Lower lobe of right lung (tissue), 2 donors: ENCODE measurements at regions not wholly inside any gene's neighbourhood (a gene's known extent, or its start where the extent isn't known, plus 50 kb on each side); places are given as distances from the start of the nearest gene placed in this dataset.

Experiments
- ATAC-seq, 2 donors: fragments of 200-7000 bp; cut with Tn5 transposase; one replicate each; pipeline ENCODE4 v1.9.1; 2020 to 2022; ENCODE audit warnings: mild to moderate bottlenecking in 2 of 2, moderate library complexity in 2 of 2
- DNase-seq: peaks from one replicate; pipeline ENCODE4 v3.0.0-alpha.2; 2020
- H3K27ac ChIP-seq: fragments of 200-600 bp; one replicate; pipeline ENCODE4 v1.8.0; 2022
- H3K27me3 ChIP-seq: fragments of 200-600 bp; one replicate; pipeline ENCODE4 v1.8.0; 2022; ENCODE audit warnings: low read depth
- H3K36me3 ChIP-seq: fragments of 200-600 bp; one replicate; pipeline ENCODE4 v1.8.0; 2022; ENCODE audit warnings: mild to moderate bottlenecking
- H3K4me1 ChIP-seq: fragments of 200-600 bp; one replicate; pipeline ENCODE4 v1.8.0; 2022
- H3K4me3 ChIP-seq: fragments of 200-600 bp; one replicate; pipeline ENCODE4 v1.8.0; 2022; ENCODE audit warnings: mild to moderate bottlenecking
- H3K9me3 ChIP-seq: fragments of 200-600 bp; one replicate; pipeline ENCODE4 v1.8.0; 2022
- intact Hi-C: fragments of 100-400 bp; cut with DNase I; formaldehyde crosslinking; loops from one replicate; pipeline ENCODE4 v1.11.0; 2022
- TF ChIP-seq, protein P1 (sequence below): fragments of 200-600 bp; IDR thresholded peaks from one replicate; pipeline ENCODE4 v1.8.0; 2022; ENCODE audit warnings: antibody characterized with exemption, mild to moderate bottlenecking
- donor health status: DM: no; HTN: yes; CAD: no; lungs with severe emphysema.

DNA sequence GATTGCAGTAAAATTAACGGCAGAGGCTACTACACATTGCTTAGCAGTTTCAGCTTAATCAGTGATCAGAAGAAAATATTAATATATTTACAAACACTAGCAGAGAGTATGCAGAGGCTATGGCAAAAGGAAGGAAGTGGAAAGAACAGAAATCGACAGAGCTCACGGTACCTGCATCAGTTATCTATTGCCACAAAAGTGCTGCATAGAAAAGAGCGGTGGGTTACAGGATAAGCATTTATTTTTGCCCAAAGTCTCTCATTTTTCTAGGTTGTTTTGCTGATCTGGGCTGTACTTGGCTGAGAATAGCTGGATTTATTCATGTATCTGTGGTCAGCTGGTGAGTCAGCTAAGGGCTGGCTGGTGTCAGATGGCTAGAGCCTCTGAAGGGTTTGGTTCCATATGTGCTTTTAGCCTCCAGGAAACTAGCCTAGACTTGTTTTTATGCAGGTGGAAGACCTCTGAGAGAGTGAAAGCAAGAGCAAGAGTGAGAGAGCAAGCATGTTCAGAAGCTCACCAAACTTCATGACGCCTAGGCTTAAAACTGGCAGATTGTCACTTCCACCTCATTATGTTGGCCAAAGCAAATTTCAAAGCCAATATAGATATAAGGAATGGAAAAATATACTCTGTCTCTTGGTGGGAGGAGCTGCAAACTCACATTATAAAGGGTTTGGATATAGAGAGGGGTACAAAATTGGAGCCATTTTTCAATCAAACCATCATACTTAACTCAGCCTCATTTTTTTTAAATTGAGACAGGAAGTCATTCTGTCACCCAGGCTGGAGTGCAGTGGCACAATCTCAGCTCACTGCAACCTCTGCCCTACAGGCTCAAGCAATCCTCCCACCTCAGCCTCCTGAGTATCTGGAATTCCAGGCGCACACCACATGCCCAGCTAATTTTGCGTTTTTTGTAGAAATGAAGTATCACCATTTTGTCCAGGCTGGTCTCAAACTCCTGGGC is 153.2 kb upstream of the RPL34 start:
- ATAC-seq = no peak
- intact Hi-C loops = no loop called here

DNA sequence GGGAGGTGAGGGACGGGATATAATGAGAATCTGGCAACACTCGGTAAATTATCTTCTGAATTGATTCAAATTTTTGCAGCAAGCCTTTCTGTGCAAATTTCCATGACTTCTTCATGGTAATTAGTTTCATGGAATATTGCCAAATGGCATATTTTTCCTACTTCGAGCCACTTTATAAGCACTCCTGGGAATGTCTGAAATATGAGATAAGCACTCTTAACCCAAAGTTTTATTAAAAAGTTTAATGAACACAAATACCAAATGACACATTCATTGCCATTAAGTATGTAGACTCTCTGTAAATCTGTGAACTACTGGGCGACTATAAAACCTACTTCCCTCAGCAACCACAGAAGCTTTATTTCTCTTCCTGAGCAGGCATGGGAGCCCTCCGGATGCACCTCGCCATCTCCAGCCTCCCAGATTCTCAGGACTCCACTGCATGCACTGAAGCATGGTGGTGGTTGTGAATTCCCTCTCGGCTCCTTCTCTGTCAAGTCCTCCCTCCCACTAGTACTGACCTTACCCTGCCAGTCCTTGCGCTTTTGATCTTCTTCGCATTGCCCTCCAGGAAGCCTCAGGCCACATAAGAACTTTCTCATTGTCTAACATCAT is 154.4 kb upstream of the RPL34 start:
- H3K27me3 ChIP-seq = no peaks in the 10 kb centered on the region
- intact Hi-C loops = no loop called here
- H3K27ac ChIP-seq = no peak overlapping the region
- DNase-seq = no peak
- no peaks in the 10 kb centered on the region for H3K9me3 ChIP-seq
- TF ChIP-seq, protein P1, sequence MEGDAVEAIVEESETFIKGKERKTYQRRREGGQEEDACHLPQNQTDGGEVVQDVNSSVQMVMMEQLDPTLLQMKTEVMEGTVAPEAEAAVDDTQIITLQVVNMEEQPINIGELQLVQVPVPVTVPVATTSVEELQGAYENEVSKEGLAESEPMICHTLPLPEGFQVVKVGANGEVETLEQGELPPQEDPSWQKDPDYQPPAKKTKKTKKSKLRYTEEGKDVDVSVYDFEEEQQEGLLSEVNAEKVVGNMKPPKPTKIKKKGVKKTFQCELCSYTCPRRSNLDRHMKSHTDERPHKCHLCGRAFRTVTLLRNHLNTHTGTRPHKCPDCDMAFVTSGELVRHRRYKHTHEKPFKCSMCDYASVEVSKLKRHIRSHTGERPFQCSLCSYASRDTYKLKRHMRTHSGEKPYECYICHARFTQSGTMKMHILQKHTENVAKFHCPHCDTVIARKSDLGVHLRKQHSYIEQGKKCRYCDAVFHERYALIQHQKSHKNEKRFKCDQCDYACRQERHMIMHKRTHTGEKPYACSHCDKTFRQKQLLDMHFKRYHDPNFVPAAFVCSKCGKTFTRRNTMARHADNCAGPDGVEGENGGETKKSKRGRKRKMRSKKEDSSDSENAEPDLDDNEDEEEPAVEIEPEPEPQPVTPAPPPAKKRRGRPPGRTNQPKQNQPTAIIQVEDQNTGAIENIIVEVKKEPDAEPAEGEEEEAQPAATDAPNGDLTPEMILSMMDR = no peak
- no peak overlapping the region for H3K4me3 ChIP-seq
- no peaks in the 10 kb centered on the region for H3K4me1 ChIP-seq
- ATAC-seq = no peak
- H3K36me3 ChIP-seq = no peaks in the 10 kb centered on the region

More for the DNA sequence above, 153.2 kb upstream of the RPL34 start:
- H3K4me1 ChIP-seq = no peaks in the 10 kb centered on the region
- H3K27me3 ChIP-seq = no peaks in the 10 kb centered on the region
- H3K4me3 ChIP-seq = no peak overlapping the region
- no peak for DNase-seq
- no peaks in the 10 kb centered on the region for H3K9me3 ChIP-seq
- no peak overlapping the region for H3K27ac ChIP-seq
- H3K36me3 ChIP-seq = no peaks in the 10 kb centered on the region
- TF ChIP-seq, protein P1 = no peak

DNA sequence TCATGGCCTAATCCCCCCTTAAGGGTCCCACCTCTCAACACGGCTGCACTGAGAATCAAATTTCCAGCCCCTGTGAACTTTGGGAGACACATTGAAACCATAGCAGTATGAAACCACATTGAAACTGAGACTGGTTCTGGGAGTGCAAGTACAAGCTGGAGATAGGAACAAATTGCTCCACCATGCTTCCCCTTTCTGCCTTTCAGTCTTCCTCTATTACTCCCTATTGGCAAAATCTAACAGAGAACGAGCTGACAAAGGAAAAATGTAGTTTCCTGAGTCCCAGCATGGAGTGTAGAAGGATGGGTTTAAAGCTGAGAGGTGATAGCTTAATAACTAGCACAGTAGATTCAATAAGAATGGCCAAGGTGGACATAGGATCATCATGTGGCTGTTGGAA is 161.7 kb upstream of the RPL34 start:
- TF ChIP-seq, protein P1 = no peak

DNA sequence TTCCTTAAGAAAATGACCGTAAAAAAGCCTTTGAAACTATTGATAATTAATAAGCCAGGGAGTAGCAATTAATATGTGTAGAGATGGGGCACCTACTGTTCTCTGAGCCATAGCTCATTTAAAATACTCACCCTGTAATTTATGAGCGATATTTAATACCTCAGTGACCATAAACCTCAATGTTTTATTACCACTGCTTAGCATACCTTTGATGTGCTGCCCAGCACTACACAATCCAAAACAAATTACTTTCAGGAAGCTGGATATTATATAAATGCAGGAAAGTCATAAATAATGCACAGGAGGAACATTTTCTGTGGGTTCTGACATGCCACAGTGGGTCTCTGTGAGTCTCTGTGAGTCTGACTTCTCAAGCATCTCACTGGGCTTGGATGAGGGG is 166.1 kb upstream of the RPL34 start:
- TF ChIP-seq, protein P1 = no peak
- Histone ChIP-seq H3K27ac (no peak overlapping the region), H3K4me1 (no peaks in the 10 kb centered on the region), H3K27me3 (no peaks in the 10 kb centered on the region), H3K36me3 (no peaks in the 10 kb centered on the region), H3K9me3 (no peaks in the 10 kb centered on the region), H3K4me3 (no peak overlapping the region)
- intact Hi-C loops = no loop called here
- DNase-seq = no peak
- ATAC-seq = no peak

More for the DNA sequence above, 161.7 kb upstream of the RPL34 start:
- Histone ChIP-seq H3K4me3 (no peak overlapping the region), H3K9me3 (no peaks in the 10 kb centered on the region), H3K4me1 (no peaks in the 10 kb centered on the region), H3K27me3 (no peaks in the 10 kb centered on the region), H3K27ac (no peak overlapping the region), H3K36me3 (no peaks in the 10 kb centered on the region)
- DNase-seq (no peak), ATAC-seq (peak in 1 of 2 donors; percentile 31)
- intact Hi-C loops = no loop called here

DNA sequence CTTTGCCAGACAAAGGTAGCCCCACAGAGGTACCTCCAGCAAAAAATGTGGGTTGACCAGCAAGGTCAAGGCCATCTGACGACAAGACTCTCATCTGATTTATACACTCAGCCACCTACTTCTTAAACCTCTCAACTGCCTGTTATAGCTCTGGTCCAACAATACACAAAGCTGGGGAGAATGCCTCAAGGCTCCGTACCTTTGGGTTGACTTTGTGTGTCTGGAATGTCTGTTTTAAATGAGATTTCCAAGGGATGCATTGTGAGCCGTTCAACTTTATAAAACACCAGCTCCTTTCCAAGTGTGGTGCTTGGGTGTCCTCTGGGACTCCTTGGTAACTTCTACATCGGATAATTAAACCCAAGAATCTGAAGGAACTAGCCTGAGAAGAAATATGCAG is 167.0 kb upstream of the RPL34 start:
- H3K27ac ChIP-seq = no peak overlapping the region
- no peaks in the 10 kb centered on the region for H3K9me3 ChIP-seq
- H3K4me1 ChIP-seq = no peaks in the 10 kb centered on the region
- no peak overlapping the region for H3K4me3 ChIP-seq
- TF ChIP-seq, protein P1 = no peak
- intact Hi-C loops = no loop called here
- no peaks in the 10 kb centered on the region for H3K36me3 ChIP-seq
- DNase-seq = no peak
- ATAC-seq = no peak
- H3K27me3 ChIP-seq = no peaks in the 10 kb centered on the region
